ENCODE measurements at regions not wholly inside any gene's neighbourhood (a gene's known extent, or its start where the extent isn't known, plus 50 kb on each side); places are given as distances from the start of the nearest gene placed in this dataset.

DNA sequence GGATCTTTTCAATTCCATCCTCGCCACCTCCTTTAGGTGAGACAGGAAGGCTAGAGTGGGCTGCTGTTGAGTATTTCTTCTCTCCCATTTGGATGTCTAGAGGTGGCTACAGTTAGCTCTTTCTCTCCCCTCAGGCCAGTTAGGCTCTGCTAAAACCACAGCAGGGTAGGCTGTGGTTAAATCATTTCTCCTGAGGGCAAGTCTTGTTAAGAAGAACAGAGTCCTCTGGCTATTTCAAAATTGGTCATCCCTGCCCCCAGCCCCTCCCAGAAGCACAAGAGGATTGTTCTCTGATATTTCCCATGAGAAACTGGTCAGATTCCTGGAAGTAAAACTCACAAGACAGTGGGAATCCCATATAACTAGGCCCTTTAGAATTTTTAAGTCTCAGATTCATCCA is 1359.5 kb downstream of the TECRL start:
- Mint-ChIP-seq H3K4me1 (no peaks in the 10 kb centered on the region), H3K27me3 (no peaks in the 10 kb centered on the region), H3K9me3 (ENCODE audit: low read depth) (peaks cover 11% of the 10 kb centered on the region), H3K36me3 (ENCODE audit: low read depth) (no peaks in the 10 kb centered on the region), H3K27ac (no peak overlapping the region), H3K4me3 (no peak overlapping the region)
- ATAC-seq, result no peak
- no peak for DNase-seq
- ChIA-PET CTCF (interaction anchor here (0.6 kb wide), 1 partner anchor 900 kb away, joined by 3 read pairs; no protein-coding TSS in a partner anchor), POLR2A (no interaction called here)
- intact Hi-C loops (cut with DNase I, micrococcal nuclease), result no loop called here

DNA sequence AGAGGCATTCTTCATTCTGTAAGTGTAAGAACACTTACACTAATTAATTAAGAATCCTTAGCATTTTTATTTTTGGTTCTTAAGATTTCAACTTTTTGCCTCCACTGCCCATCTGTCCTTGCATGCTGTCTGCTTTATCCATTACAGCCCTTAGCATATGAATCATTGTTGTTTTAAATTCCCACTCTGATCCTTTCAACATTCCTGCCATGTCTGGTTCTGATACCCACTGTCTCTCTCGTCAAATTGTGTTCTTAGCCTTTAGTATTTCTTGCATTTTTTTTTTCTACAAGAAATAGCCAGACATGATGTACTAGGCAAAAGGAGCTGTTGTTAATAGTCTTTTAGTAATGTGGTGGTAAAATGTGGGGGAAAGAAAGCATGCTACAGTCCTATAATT is 1360.0 kb downstream of the TECRL start:
- ATAC-seq, result no peak
- DNase-seq, result no peak
- intact Hi-C loops (cut with DNase I, micrococcal nuclease), result no loop called here
- no peaks in the 10 kb centered on the region for H3K4me1 Mint-ChIP-seq
- no peak overlapping the region for H3K27ac Mint-ChIP-seq
- ChIA-PET CTCF (interaction anchor here (0.6 kb wide), 1 partner anchor 899 kb away, joined by 3 read pairs; no protein-coding TSS in a partner anchor), POLR2A (no interaction called here)
- no peaks in the 10 kb centered on the region for H3K27me3 Mint-ChIP-seq
- peaks cover 11% of the 10 kb centered on the region for H3K9me3 Mint-ChIP-seq (ENCODE audit: low read depth)
- no peaks in the 10 kb centered on the region for H3K36me3 Mint-ChIP-seq (ENCODE audit: low read depth)
- H3K4me3 Mint-ChIP-seq, result no peak overlapping the region

GRCh38 chr4:63036159-63036866 is 1372.9 kb downstream of the TECRL start:
- ATAC-seq (no peak), DNase-seq (no peak)
- Mint-ChIP-seq H3K9me3 (ENCODE audit: low read depth) (peaks cover 10% of the 10 kb centered on the region), H3K36me3 (ENCODE audit: low read depth) (no peaks in the 10 kb centered on the region), H3K4me3 (no peak overlapping the region), H3K27me3 (no peaks in the 10 kb centered on the region), H3K27ac (no peak overlapping the region), H3K4me1 (no peaks in the 10 kb centered on the region)
- ChIA-PET CTCF (no interaction called here), POLR2A (no interaction called here)
- intact Hi-C loops (cut with DNase I, micrococcal nuclease), result no loop called here

GRCh38 chr4:63029380-63029779 is 1379.9 kb downstream of the TECRL start:
- ATAC-seq (no peak), DNase-seq (no peak)
- Mint-ChIP-seq H3K4me3 (no peak overlapping the region), H3K27ac (no peak overlapping the region), H3K4me1 (no peaks in the 10 kb centered on the region), H3K9me3 (ENCODE audit: low read depth) (peaks cover 7% of the 10 kb centered on the region), H3K27me3 (no peaks in the 10 kb centered on the region), H3K36me3 (ENCODE audit: low read depth) (no peaks in the 10 kb centered on the region)
- intact Hi-C loops (cut with DNase I, micrococcal nuclease), result no loop called here
- POLR2A ChIA-PET, result no interaction called here
- CTCF ChIA-PET, result no interaction called here

DNA sequence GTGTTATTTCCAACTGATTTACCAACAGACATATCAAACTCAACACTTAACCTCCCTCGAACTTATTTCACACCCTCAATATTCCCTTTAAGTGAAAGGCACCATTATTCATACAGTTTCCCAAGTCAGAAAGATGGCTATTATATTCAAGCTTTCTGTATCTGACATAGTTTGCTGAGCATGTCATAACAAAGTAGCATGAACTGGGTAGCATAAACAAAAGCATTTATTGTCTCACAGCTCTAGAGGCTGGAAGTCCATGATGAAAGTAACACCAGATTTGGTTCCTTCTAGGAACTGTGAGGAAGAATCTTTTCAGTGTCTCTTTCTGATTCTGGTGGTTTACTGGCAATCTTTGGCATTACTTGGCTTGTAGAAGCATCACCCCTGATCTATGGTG is 1388.6 kb downstream of the TECRL start:
- ChIA-PET POLR2A (no interaction called here), CTCF (no interaction called here)
- H3K9me3 Mint-ChIP-seq (ENCODE audit: low read depth), result peaks cover 21% of the 10 kb centered on the region
- H3K27me3 Mint-ChIP-seq, result no peaks in the 10 kb centered on the region
- ATAC-seq, result no peak
- H3K4me3 Mint-ChIP-seq, result no peak overlapping the region
- DNase-seq, result no peak
- H3K36me3 Mint-ChIP-seq (ENCODE audit: low read depth), result no peaks in the 10 kb centered on the region
- H3K4me1 Mint-ChIP-seq, result no peaks in the 10 kb centered on the region
- intact Hi-C loops (cut with DNase I, micrococcal nuclease), result no loop called here
- no peak overlapping the region for H3K27ac Mint-ChIP-seq

- DNase-seq, result no peak
- Mint-ChIP-seq H3K36me3 (ENCODE audit: low read depth) (no peaks in the 10 kb centered on the region), H3K27ac (no peak overlapping the region), H3K9me3 (ENCODE audit: low read depth) (peaks cover 22% of the 10 kb centered on the region), H3K4me1 (no peaks in the 10 kb centered on the region), H3K27me3 (no peaks in the 10 kb centered on the region), H3K4me3 (no peak overlapping the region)
- ATAC-seq, result no peak
- ChIA-PET POLR2A (no interaction called here), CTCF (no interaction called here)
- intact Hi-C loops (cut with DNase I, micrococcal nuclease), result no loop called here
These were observed 1392.0 kb downstream of the TECRL start for GRCh38 chr4:63017300-63017699.

DNA sequence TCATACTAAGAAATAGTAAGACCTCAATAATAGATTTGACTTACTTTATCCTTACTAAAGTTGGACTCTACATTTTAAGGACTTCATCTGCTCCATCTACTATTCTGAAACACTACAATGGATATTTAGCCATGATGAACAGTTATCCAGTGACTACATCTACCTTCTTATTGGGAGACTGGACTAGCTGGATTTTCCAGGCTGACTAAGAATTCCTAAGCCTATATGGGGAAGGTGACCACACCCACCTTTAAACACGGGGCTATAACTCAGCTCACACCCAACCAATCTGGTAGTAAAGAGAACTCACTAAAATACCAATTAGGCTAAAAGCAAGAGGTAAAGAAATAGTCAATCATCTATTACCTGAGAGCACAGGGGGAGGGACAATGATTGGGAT is 1438.4 kb downstream of the TECRL start:
- Mint-ChIP-seq H3K36me3 (ENCODE audit: low read depth) (no peaks in the 10 kb centered on the region), H3K4me3 (no peak overlapping the region), H3K9me3 (ENCODE audit: low read depth) (peaks cover 15% of the 10 kb centered on the region), H3K27me3 (no peaks in the 10 kb centered on the region), H3K27ac (no peak overlapping the region), H3K4me1 (no peaks in the 10 kb centered on the region)
- CTCF ChIA-PET, result no interaction called here
- POLR2A ChIA-PET, result no interaction called here
- intact Hi-C loops (cut with DNase I, micrococcal nuclease), result no loop called here
- no peak for DNase-seq
- no peak for ATAC-seq

DNA sequence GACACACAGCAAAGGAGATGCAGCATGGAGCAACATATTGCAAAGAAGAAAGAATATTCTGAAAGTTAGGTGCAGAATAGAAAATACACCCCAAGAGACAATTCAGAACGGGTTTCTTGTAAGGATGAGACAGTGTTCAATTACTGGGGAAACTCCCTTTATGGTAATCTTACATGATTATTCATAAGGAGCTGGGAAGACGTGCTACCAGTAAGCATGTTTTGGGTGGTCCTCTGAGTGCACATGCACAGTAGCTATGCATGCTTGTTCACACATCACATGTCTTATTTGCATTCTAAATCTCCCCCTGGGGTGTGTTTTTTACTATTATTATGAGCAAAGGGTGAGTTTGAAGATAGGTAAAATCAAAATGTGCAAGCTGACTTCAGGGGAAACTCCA is 1448.8 kb downstream of the TECRL start:
- ATAC-seq, result no peak
- H3K27ac Mint-ChIP-seq, result no peak overlapping the region
- no peaks in the 10 kb centered on the region for H3K4me1 Mint-ChIP-seq
- H3K36me3 Mint-ChIP-seq (ENCODE audit: low read depth), result no peaks in the 10 kb centered on the region
- CTCF ChIA-PET, result no interaction called here
- H3K9me3 Mint-ChIP-seq (ENCODE audit: low read depth), result peaks cover 9% of the 10 kb centered on the region
- POLR2A ChIA-PET, result no interaction called here
- no peak overlapping the region for H3K4me3 Mint-ChIP-seq
- DNase-seq, result no peak
- H3K27me3 Mint-ChIP-seq, result no peaks in the 10 kb centered on the region
- intact Hi-C loops (cut with DNase I, micrococcal nuclease), result no loop called here

- intact Hi-C loops (cut with DNase I, micrococcal nuclease), result no loop called here
- peaks cover 9% of the 10 kb centered on the region for H3K9me3 Mint-ChIP-seq (ENCODE audit: low read depth)
- no peaks in the 10 kb centered on the region for H3K4me1 Mint-ChIP-seq
- ATAC-seq (no peak), DNase-seq (no peak)
- no peaks in the 10 kb centered on the region for H3K27me3 Mint-ChIP-seq
- no peaks in the 10 kb centered on the region for H3K36me3 Mint-ChIP-seq (ENCODE audit: low read depth)
- ChIA-PET POLR2A (no interaction called here), CTCF (no interaction called here)
- no peak overlapping the region for H3K4me3 Mint-ChIP-seq
- no peak overlapping the region for H3K27ac Mint-ChIP-seq
These were observed 1455.5 kb downstream of the TECRL start for GRCh38 chr4:62953752-62954151.

GRCh38 chr4:62952366-62952765 is 1456.9 kb downstream of the TECRL start:
- Mint-ChIP-seq H3K27me3 (no peaks in the 10 kb centered on the region), H3K4me3 (no peak overlapping the region), H3K36me3 (ENCODE audit: low read depth) (no peaks in the 10 kb centered on the region), H3K4me1 (no peaks in the 10 kb centered on the region), H3K9me3 (ENCODE audit: low read depth) (peaks cover 9% of the 10 kb centered on the region), H3K27ac (no peak overlapping the region)
- CTCF ChIA-PET, result no interaction called here
- no peak for DNase-seq
- POLR2A ChIA-PET, result no interaction called here
- intact Hi-C loops (cut with DNase I, micrococcal nuclease), result no loop called here
- no peak for ATAC-seq

DNA sequence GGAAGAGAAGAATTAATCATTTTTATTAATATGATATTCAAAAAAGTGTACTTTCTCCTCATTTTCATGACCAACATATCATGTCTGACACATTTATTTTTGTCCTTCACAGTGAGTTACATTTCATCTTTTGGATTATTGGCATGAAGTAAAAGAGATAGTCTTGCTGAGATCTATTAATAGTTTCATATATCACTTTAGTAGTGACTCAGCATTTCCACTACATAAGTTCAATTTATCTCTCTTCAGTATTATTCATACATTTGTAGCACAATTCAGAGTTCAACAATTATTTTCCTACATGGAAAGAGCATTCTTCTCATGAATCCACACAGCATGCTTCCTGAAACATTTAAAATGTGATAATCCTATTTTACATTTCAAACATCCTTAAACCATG is 1461.1 kb downstream of the TECRL start:
- Mint-ChIP-seq H3K27me3 (no peaks in the 10 kb centered on the region), H3K36me3 (ENCODE audit: low read depth) (no peaks in the 10 kb centered on the region), H3K4me3 (no peak overlapping the region), H3K27ac (no peak overlapping the region), H3K9me3 (ENCODE audit: low read depth) (peaks cover 9% of the 10 kb centered on the region), H3K4me1 (no peaks in the 10 kb centered on the region)
- CTCF ChIA-PET, result no interaction called here
- ATAC-seq (no peak), DNase-seq (no peak)
- intact Hi-C loops (cut with DNase I, micrococcal nuclease), result no loop called here
- POLR2A ChIA-PET, result no interaction called here

GRCh38 chr4:62940229-62940628 is 1469.0 kb downstream of the TECRL start:
- Mint-ChIP-seq H3K4me1 (no peaks in the 10 kb centered on the region), H3K27me3 (no peaks in the 10 kb centered on the region), H3K4me3 (no peak overlapping the region), H3K9me3 (ENCODE audit: low read depth) (peaks cover 23% of the 10 kb centered on the region), H3K27ac (no peak overlapping the region), H3K36me3 (ENCODE audit: low read depth) (no peaks in the 10 kb centered on the region)
- intact Hi-C loops (cut with DNase I, micrococcal nuclease), result no loop called here
- ChIA-PET CTCF (no interaction called here), POLR2A (no interaction called here)
- DNase-seq (no peak), ATAC-seq (no peak)

- intact Hi-C loops (cut with DNase I, micrococcal nuclease), result no loop called here
- Mint-ChIP-seq H3K9me3 (ENCODE audit: low read depth) (peaks cover 16% of the 10 kb centered on the region), H3K27ac (no peak overlapping the region), H3K27me3 (no peaks in the 10 kb centered on the region), H3K4me1 (no peaks in the 10 kb centered on the region), H3K4me3 (no peak overlapping the region), H3K36me3 (ENCODE audit: low read depth) (no peaks in the 10 kb centered on the region)
- ChIA-PET POLR2A (no interaction called here), CTCF (no interaction called here)
- DNase-seq (no peak), ATAC-seq (no peak)
These were observed 1478.4 kb downstream of the TECRL start for GRCh38 chr4:62930884-62931283.

Measured in activated CD4-positive, alpha-beta T cell treated with anti-CD3 and anti-CD28 coated beads for 36 hours (primary cell).